HFF-Myc (cell line): ENCODE measurements at regions not wholly inside any gene's neighbourhood (a gene's known extent, or its start where the extent isn't known, plus 50 kb on each side); places are given as distances from the start of the nearest gene placed in this dataset.

ENCODE experiments used
- DNase-seq: peaks from one replicate; pipeline ENCODE4 v3.0.0-alpha.2; 2011; ENCODE audit warnings: low read depth; ENCODE audit errors: extremely low read depth
- H3K4me3 ChIP-seq: replicated peaks from 2 replicates; pipeline ENCODE4 v1.5.1; 2011; ENCODE audit warnings: low read depth, mild to moderate bottlenecking, control low read depth, low read length
- TF ChIP-seq, protein P1 (sequence below): IDR thresholded peaks from 2 replicates; pipeline ENCODE4 v1.5.1; 2012; ENCODE audit warnings: mild to moderate bottlenecking, low read depth, low read length, control low read depth; ENCODE audit errors: missing control alignments

GRCh38 chr5:7078901-7079300 is 317.0 kb upstream of the ADCY2 start:
- H3K4me3 ChIP-seq = no peak overlapping the region
- DNase-seq = no peak
- TF ChIP-seq, protein P1, sequence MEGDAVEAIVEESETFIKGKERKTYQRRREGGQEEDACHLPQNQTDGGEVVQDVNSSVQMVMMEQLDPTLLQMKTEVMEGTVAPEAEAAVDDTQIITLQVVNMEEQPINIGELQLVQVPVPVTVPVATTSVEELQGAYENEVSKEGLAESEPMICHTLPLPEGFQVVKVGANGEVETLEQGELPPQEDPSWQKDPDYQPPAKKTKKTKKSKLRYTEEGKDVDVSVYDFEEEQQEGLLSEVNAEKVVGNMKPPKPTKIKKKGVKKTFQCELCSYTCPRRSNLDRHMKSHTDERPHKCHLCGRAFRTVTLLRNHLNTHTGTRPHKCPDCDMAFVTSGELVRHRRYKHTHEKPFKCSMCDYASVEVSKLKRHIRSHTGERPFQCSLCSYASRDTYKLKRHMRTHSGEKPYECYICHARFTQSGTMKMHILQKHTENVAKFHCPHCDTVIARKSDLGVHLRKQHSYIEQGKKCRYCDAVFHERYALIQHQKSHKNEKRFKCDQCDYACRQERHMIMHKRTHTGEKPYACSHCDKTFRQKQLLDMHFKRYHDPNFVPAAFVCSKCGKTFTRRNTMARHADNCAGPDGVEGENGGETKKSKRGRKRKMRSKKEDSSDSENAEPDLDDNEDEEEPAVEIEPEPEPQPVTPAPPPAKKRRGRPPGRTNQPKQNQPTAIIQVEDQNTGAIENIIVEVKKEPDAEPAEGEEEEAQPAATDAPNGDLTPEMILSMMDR = no peak

DNA sequence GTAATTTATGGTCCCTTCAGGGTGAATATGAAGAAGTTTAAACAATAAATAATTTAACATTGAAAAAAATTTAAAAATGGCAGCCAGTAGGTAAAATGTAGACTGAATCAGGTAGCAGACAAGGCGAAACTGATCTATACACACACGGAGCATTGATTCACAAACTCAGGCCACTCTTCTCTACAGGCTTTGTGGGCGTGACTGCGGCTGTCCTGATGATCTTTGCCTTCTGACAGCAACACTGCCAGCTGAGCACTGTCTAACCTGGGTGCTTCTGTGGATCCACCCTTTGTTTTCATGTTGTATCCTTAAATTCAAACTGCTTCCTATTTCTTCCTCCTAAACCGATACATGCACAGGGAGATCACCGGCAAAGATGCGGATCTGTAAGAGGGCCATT is 315.4 kb upstream of the ADCY2 start:
- DNase-seq = no peak
- TF ChIP-seq, protein P1 = no peak
- H3K4me3 ChIP-seq = no peak overlapping the region

- DNase-seq = no peak
- no peak overlapping the region for H3K4me3 ChIP-seq
- TF ChIP-seq, protein P1 = no peak
Measured at GRCh38 chr5:7087719-7088297, 308.1 kb upstream of the ADCY2 start.

- TF ChIP-seq, protein P1 = no peak
- H3K4me3 ChIP-seq = no peak overlapping the region
- DNase-seq = no peak
Measured at GRCh38 chr5:7088849-7089248, 307.1 kb upstream of the ADCY2 start.

- no peak for DNase-seq
- TF ChIP-seq, protein P1 = no peak
- no peak overlapping the region for H3K4me3 ChIP-seq
Measured at GRCh38 chr5:7094626-7095025, 301.3 kb upstream of the ADCY2 start.

DNA sequence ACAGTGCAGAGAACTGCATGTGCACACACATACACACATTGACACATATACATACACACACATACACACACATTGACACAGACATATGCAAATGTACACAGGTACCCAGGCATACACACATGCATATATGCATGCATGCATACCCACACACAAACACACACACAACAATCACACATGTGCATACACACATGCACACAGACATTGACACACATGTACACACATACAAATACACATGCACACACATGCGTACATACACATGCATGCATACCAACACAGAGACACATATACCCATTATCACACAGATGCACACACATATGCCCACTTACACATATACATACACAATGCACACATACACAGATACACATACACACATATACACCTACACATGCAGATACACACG is 299.6 kb upstream of the ADCY2 start:
- TF ChIP-seq, protein P1 = no peak
- DNase-seq = no peak
- H3K4me3 ChIP-seq = no peak overlapping the region

- H3K4me3 ChIP-seq = no peak overlapping the region
- TF ChIP-seq, protein P1 = no peak
- DNase-seq = no peak
Measured at GRCh38 chr5:7105358-7105757, 290.6 kb upstream of the ADCY2 start.
